ENCODE measurements at regions not wholly inside any gene's neighbourhood (a gene's known extent, or its start where the extent isn't known, plus 50 kb on each side); places are given as distances from the start of the nearest gene placed in this dataset.

- DNase-seq = no peak
- no peaks in the 10 kb centered on the region for H3K36me3 ChIP-seq
- WGBS, 2 donors (ENCODE audit: low coverage in 1 of 2) = 69 to 80% methylated on average over 5 of the region's 5 CpGs
- H3K4me3 ChIP-seq = no peak overlapping the region
- TF ChIP-seq POLR2A (IDR thresholded peaks at IDR 0.05) (no peak), POLR2AphosphoS5 (IDR thresholded peaks at IDR 0.05) (no peak), EP300 (IDR thresholded peaks at IDR 0.05; ENCODE audit: low read depth) (no peak), CTCF (IDR thresholded peaks at IDR 0.05) (no peak)
- no peaks in the 10 kb centered on the region for H3K27me3 ChIP-seq
- in situ Hi-C loops (cut with MboI; ENCODE audit: low pct_ligation_motif_present in 1 of 4, low pct_unique_long_range_greater_than_20kb in 1 of 4, low sequenced_read_pairs in 3 of 4) (no loop called here), intact Hi-C loops (cut with DNase I; ENCODE audit: low total_unique reads) (no loop called here)
- no peaks in the 10 kb centered on the region for H3K9me3 ChIP-seq
- H3K27ac ChIP-seq = no peak overlapping the region
- peaks cover 0 to 14% (median 7%) of the 10 kb centered on the region in 4 donors for H3K4me1 ChIP-seq
Observed at GRCh38 chr18:77550625-77551024, 301.0 kb downstream of the GALR1 start.

- Histone ChIP-seq H3K27me3 (no peaks in the 10 kb centered on the region), H3K4me3 (no peak overlapping the region), H3K36me3 (no peaks in the 10 kb centered on the region), H3K27ac (no peak overlapping the region), H3K4me1 (peaks cover 0 to 14% (median 7%) of the 10 kb centered on the region in 4 donors), H3K9me3 (no peaks in the 10 kb centered on the region)
- intact Hi-C loops (cut with DNase I; ENCODE audit: low total_unique reads) (no loop called here), in situ Hi-C loops (cut with MboI; ENCODE audit: low pct_ligation_motif_present in 1 of 4, low pct_unique_long_range_greater_than_20kb in 1 of 4, low sequenced_read_pairs in 3 of 4) (no loop called here)
- no peak for TF ChIP-seq POLR2AphosphoS5 (IDR thresholded peaks at IDR 0.05)
- no peak for TF ChIP-seq POLR2A (IDR thresholded peaks at IDR 0.05)
- TF ChIP-seq CTCF (IDR thresholded peaks at IDR 0.05) = no peak
- TF ChIP-seq EP300 (IDR thresholded peaks at IDR 0.05; ENCODE audit: low read depth) = no peak
- no peak for DNase-seq
- 62 to 83% methylated on average over 3 of the region's 3 CpGs for WGBS, 2 donors (ENCODE audit: low coverage in 1 of 2)
Observed at GRCh38 chr18:77551055-77551454, 301.4 kb downstream of the GALR1 start.

- in situ Hi-C loops (cut with MboI; ENCODE audit: low pct_ligation_motif_present in 1 of 4, low pct_unique_long_range_greater_than_20kb in 1 of 4, low sequenced_read_pairs in 3 of 4) (no loop called here), intact Hi-C loops (cut with DNase I; ENCODE audit: low total_unique reads) (no loop called here)
- WGBS, 2 donors (ENCODE audit: low coverage in 1 of 2) = 79 to 85% methylated on average over 3 of the region's 3 CpGs
- Histone ChIP-seq H3K36me3 (no peaks in the 10 kb centered on the region), H3K27me3 (no peaks in the 10 kb centered on the region), H3K4me3 (no peak overlapping the region), H3K9me3 (no peaks in the 10 kb centered on the region), H3K27ac (no peak overlapping the region), H3K4me1 (peaks cover 0 to 3% (median under 1%) of the 10 kb centered on the region in 4 donors)
- no peak for DNase-seq
- TF ChIP-seq POLR2AphosphoS5 (IDR thresholded peaks at IDR 0.05) (no peak), POLR2A (IDR thresholded peaks at IDR 0.05) (no peak)
Observed at GRCh38 chr18:77552945-77553344, 303.3 kb downstream of the GALR1 start.

GRCh38 chr18:77554061-77554460, 304.4 kb downstream of the GALR1 start:
- DNase-seq = no peak
- no peaks in the 10 kb centered on the region for H3K36me3 ChIP-seq
- WGBS, 2 donors (ENCODE audit: low coverage in 1 of 2) = 75 to 80% methylated on average over 5 of the region's 5 CpGs
- H3K9me3 ChIP-seq = no peaks in the 10 kb centered on the region
- in situ Hi-C loops (cut with MboI; ENCODE audit: low pct_ligation_motif_present in 1 of 4, low pct_unique_long_range_greater_than_20kb in 1 of 4, low sequenced_read_pairs in 3 of 4) = no loop called here
- H3K27me3 ChIP-seq = no peaks in the 10 kb centered on the region
- intact Hi-C loops (cut with DNase I; ENCODE audit: low total_unique reads) = no loop called here
- H3K4me1 ChIP-seq = no peaks in the 10 kb centered on the region
- H3K4me3 ChIP-seq = no peak overlapping the region
- no peak for TF ChIP-seq EP300 (IDR thresholded peaks at IDR 0.05; ENCODE audit: low read depth)
- TF ChIP-seq CTCF (IDR thresholded peaks at IDR 0.05) = no peak
- no peak for TF ChIP-seq POLR2AphosphoS5 (IDR thresholded peaks at IDR 0.05)
- TF ChIP-seq POLR2A (IDR thresholded peaks at IDR 0.05) = no peak
- no peak overlapping the region for H3K27ac ChIP-seq

GRCh38 chr18:77557046-77557587, 307.5 kb downstream of the GALR1 start:
- Histone ChIP-seq H3K27me3 (no peaks in the 10 kb centered on the region), H3K36me3 (no peaks in the 10 kb centered on the region), H3K27ac (no peak overlapping the region), H3K4me3 (no peak overlapping the region), H3K4me1 (no peaks in the 10 kb centered on the region), H3K9me3 (no peaks in the 10 kb centered on the region)
- intact Hi-C loops (cut with DNase I; ENCODE audit: low total_unique reads) (no loop called here), in situ Hi-C loops (cut with MboI; ENCODE audit: low pct_ligation_motif_present in 1 of 4, low pct_unique_long_range_greater_than_20kb in 1 of 4, low sequenced_read_pairs in 3 of 4) (no loop called here)
- TF ChIP-seq EP300 (IDR thresholded peaks at IDR 0.05; ENCODE audit: low read depth) (no peak), POLR2AphosphoS5 (IDR thresholded peaks at IDR 0.05) (no peak), CTCF (IDR thresholded peaks at IDR 0.05) (no peak), POLR2A (IDR thresholded peaks at IDR 0.05) (no peak)
- DNase-seq = no peak
- 51 to 61% methylated on average over 6 to 7 of the region's 7 CpGs for WGBS, 2 donors (ENCODE audit: low coverage in 1 of 2)
